KMS-11 (cell line): ENCODE measurements at regions not wholly inside any gene's neighbourhood (a gene's known extent, or its start where the extent isn't known, plus 50 kb on each side); places are given as distances from the start of the nearest gene placed in this dataset.

Experiments
- H2AFZ ChIP-seq: fragments of 200-600 bp; sonication (generic); 2 replicates; pipeline ENCODE4 v1.6.1; 2016; ENCODE audit warnings: antibody characterized with exemption, mixed run types, low read depth
- H3K27ac ChIP-seq: fragments of 200-600 bp; sonication (generic); 2 replicates; pipeline ENCODE4 v1.6.1; 2016; ENCODE audit warnings: mild to moderate bottlenecking, mixed run types
- H3K27me3 ChIP-seq: fragments of 200-600 bp; sonication (generic); 2 replicates; pipeline ENCODE4 v1.6.1; 2017; ENCODE audit warnings: mild to moderate bottlenecking, low read depth, mixed run types, moderate library complexity; ENCODE audit not compliant: insufficient read depth
- H3K36me3 ChIP-seq: fragments of 200-600 bp; sonication (generic); 2 replicates; pipeline ENCODE4 v1.6.1; 2017; ENCODE audit warnings: mild to moderate bottlenecking, mixed run types; ENCODE audit not compliant: insufficient read depth
- H3K4me1 ChIP-seq: fragments of 200-600 bp; sonication (generic); 2 replicates; pipeline ENCODE4 v1.6.1; 2016; ENCODE audit warnings: mild to moderate bottlenecking, low read depth, mixed run types; ENCODE audit not compliant: poor library complexity, severe bottlenecking
- H3K4me2 ChIP-seq: fragments of 200-600 bp; sonication (generic); 2 replicates; pipeline ENCODE4 v1.7.0; 2016; ENCODE audit warnings: mild to moderate bottlenecking, mixed run types
- H3K4me3 ChIP-seq: fragments of 200-600 bp; sonication (generic); IDR thresholded peaks from 2 replicates; pipeline ENCODE4 v1.6.1; 2017; ENCODE audit warnings: low read depth, low read length, mixed read lengths; ENCODE audit not compliant: insufficient read depth
- H3K79me2 ChIP-seq: fragments of 200-600 bp; sonication (generic); 2 replicates; pipeline ENCODE4 v1.6.1; 2016; ENCODE audit warnings: low read depth, mixed run types; ENCODE audit not compliant: insufficient read depth
- H3K9ac ChIP-seq: fragments of 200-600 bp; sonication (generic); 2 replicates; pipeline ENCODE4 v1.6.1; 2016; ENCODE audit warnings: mild to moderate bottlenecking, mixed run types
- H4K20me1 ChIP-seq: fragments of 200-600 bp; sonication (generic); 2 replicates; pipeline ENCODE4 v1.6.1; 2016; ENCODE audit warnings: mild to moderate bottlenecking, mixed run types; ENCODE audit not compliant: insufficient read depth
- CTCF ChIP-seq: fragments of 200-600 bp; sonication (generic); conservative IDR thresholded peaks from 2 replicates; pipeline ENCODE4 v1.6.1; 2017; ENCODE audit warnings: low read depth, mild to moderate bottlenecking, antibody characterized with exemption, low read length, moderate library complexity, mixed read lengths

- H3K27me3 ChIP-seq, result no peaks in the 10 kb centered on the region
- no peaks in the 10 kb centered on the region for H3K79me2 ChIP-seq
- no peaks in the 10 kb centered on the region for H3K4me1 ChIP-seq
- TF ChIP-seq CTCF, result peak; percentile 94
- no peak overlapping the region for H3K4me3 ChIP-seq
- H3K36me3 ChIP-seq, result no peaks in the 10 kb centered on the region
- H4K20me1 ChIP-seq, result no peaks in the 10 kb centered on the region
- H3K9ac ChIP-seq, result no peak overlapping the region
- H2AFZ ChIP-seq, result no peak overlapping the region
- H3K27ac ChIP-seq, result no peak overlapping the region
- H3K4me2 ChIP-seq, result no peak overlapping the region
These were observed 71.2 kb upstream of the FOXK1 start for GRCh38 chr7:4610768-4611467.

- no peak overlapping the region for H2AFZ ChIP-seq
- no peaks in the 10 kb centered on the region for H4K20me1 ChIP-seq
- H3K4me3 ChIP-seq, result no peak overlapping the region
- no peaks in the 10 kb centered on the region for H3K79me2 ChIP-seq
- no peaks in the 10 kb centered on the region for H3K27me3 ChIP-seq
- no peak for TF ChIP-seq CTCF
- H3K4me1 ChIP-seq, result no peaks in the 10 kb centered on the region
- H3K4me2 ChIP-seq, result no peak overlapping the region
- H3K27ac ChIP-seq, result no peak overlapping the region
- H3K36me3 ChIP-seq, result no peaks in the 10 kb centered on the region
- H3K9ac ChIP-seq, result no peak overlapping the region
These were observed 69.9 kb upstream of the FOXK1 start for GRCh38 chr7:4612237-4612636.

- Histone ChIP-seq H4K20me1 (no peaks in the 10 kb centered on the region), H3K4me3 (no peak overlapping the region), H3K36me3 (no peaks in the 10 kb centered on the region), H3K4me2 (no peak overlapping the region), H3K4me1 (no peaks in the 10 kb centered on the region), H3K79me2 (no peaks in the 10 kb centered on the region), H3K9ac (no peak overlapping the region), H2AFZ (0 out of 2 replicates have a peak overlapping the region, but pooled peaks have one; percentile 3), H3K27me3 (no peaks in the 10 kb centered on the region), H3K27ac (no peak overlapping the region)
- TF ChIP-seq CTCF, result no peak
These were observed 68.9 kb upstream of the FOXK1 start for GRCh38 chr7:4612939-4613841.

- Histone ChIP-seq H3K9ac (no peak overlapping the region), H3K27ac (no peak overlapping the region), H3K4me3 (no peak overlapping the region), H3K36me3 (no peaks in the 10 kb centered on the region), H3K4me1 (no peaks in the 10 kb centered on the region), H3K4me2 (no peak overlapping the region), H3K79me2 (no peaks in the 10 kb centered on the region), H4K20me1 (no peaks in the 10 kb centered on the region), H3K27me3 (no peaks in the 10 kb centered on the region), H2AFZ (no peak overlapping the region)
- no peak for TF ChIP-seq CTCF
These were observed 68.1 kb upstream of the FOXK1 start for GRCh38 chr7:4613846-4614548.
